Neural cell (in vitro differentiated cells): ENCODE measurements at regions not wholly inside any gene's neighbourhood (a gene's known extent, or its start where the extent isn't known, plus 50 kb on each side); places are given as distances from the start of the nearest gene placed in this dataset.

ENCODE experiments used
- H2AFZ ChIP-seq: fragments of 200-600, 300-800 bp; sonication (generic), shearing (Covaris generic); 2 replicates; pipeline ENCODE4 v1.6.0; 2014; ENCODE audit warnings: low read depth, mild to moderate bottlenecking, antibody characterized with exemption, low read length, moderate library complexity
- H3F3A ChIP-seq: fragments of 200-600 bp; shearing (Covaris generic); 2 replicates; pipeline ENCODE4 v1.6.1; 2016; ENCODE audit warnings: mild to moderate bottlenecking, moderate library complexity, mixed read lengths, antibody characterized with exemption, low read length; ENCODE audit not compliant: insufficient read depth, poor library complexity, severe bottlenecking
- H3K27ac ChIP-seq: fragments of 200-600, 300-800 bp; sonication (generic), shearing (Covaris generic); 2 replicates; pipeline ENCODE4 v1.5.1; 2014; ENCODE audit warnings: mild to moderate bottlenecking, low read length, moderate library complexity
- H3K27me3 ChIP-seq: fragments of 300-800, 200-600 bp; sonication (generic), shearing (Covaris generic); 2 replicates; pipeline ENCODE4 v1.6.0; 2014; ENCODE audit warnings: mild to moderate bottlenecking, low read depth, low read length, moderate library complexity; ENCODE audit not compliant: insufficient read depth
- H3K36me3 ChIP-seq: fragments of 300-800, 200-600 bp; sonication (generic), shearing (Covaris generic); 2 replicates; pipeline ENCODE4 v1.5.1; 2014; ENCODE audit warnings: mild to moderate bottlenecking, antibody characterized with exemption, low read length, moderate library complexity; ENCODE audit not compliant: insufficient read depth
- H3K4me2 ChIP-seq: fragments of 300-800, 200-600 bp; sonication (generic), shearing (Covaris generic); 2 replicates; pipeline ENCODE4 v1.6.0; 2014; ENCODE audit warnings: mild to moderate bottlenecking, low read length
- H3K4me3 ChIP-seq: fragments of 300-800, 200-600 bp; sonication (generic), shearing (Covaris generic); 2 replicates; pipeline ENCODE4 v1.5.1; 2014; ENCODE audit warnings: mild to moderate bottlenecking, low read length, moderate library complexity
- H3K79me2 ChIP-seq: fragments of 200-600 bp; shearing (Covaris generic); replicated peaks from 2 replicates; pipeline ENCODE4 v1.6.0; 2014; ENCODE audit warnings: mild to moderate bottlenecking, low read length, moderate library complexity; ENCODE audit not compliant: insufficient read depth
- H3K9ac ChIP-seq: fragments of 300-800, 200-600 bp; sonication (generic), shearing (Covaris generic); 2 replicates; pipeline ENCODE4 v1.6.1; 2016; ENCODE audit warnings: mild to moderate bottlenecking, low read length, mixed read lengths
- H3K9me2 ChIP-seq: fragments of 200-600 bp; shearing (Covaris generic); 2 replicates; pipeline ENCODE4 v1.6.1; 2016; ENCODE audit warnings: mild to moderate bottlenecking, low read length, mixed read lengths; ENCODE audit not compliant: insufficient read depth
- H3K9me3 ChIP-seq: fragments of 200-600, 300-800 bp; sonication (generic), shearing (Covaris generic); 2 replicates; pipeline ENCODE4 v1.6.1; 2016; ENCODE audit warnings: mild to moderate bottlenecking, mixed run types, low read length, moderate library complexity, mixed read lengths
- H4K20me1 ChIP-seq: fragments of 200-600 bp; shearing (Covaris generic); 2 replicates; pipeline ENCODE4 v1.6.1; 2016; ENCODE audit warnings: mild to moderate bottlenecking, mixed run types; ENCODE audit not compliant: insufficient read depth
- EP300 ChIP-seq: fragments of 450-650 bp; conservative IDR thresholded peaks from 2 replicates; pipeline ENCODE4 v1.6.1; 2014; ENCODE audit warnings: antibody characterized with exemption, mild to moderate bottlenecking, moderate library complexity; ENCODE audit not compliant: poor library complexity, severe bottlenecking
- EZH2 ChIP-seq: fragments of 200-600, 300-800 bp; shearing (Covaris generic), sonication (generic); IDR thresholded peaks from 2 replicates; pipeline ENCODE4 v1.6.1; 2014; ENCODE audit warnings: antibody characterized with exemption, low read length, borderline replicate concordance, mild to moderate bottlenecking; ENCODE audit not compliant: insufficient read depth, poor library complexity, severe bottlenecking
- MXI1 ChIP-seq: fragments of 450-650 bp; conservative IDR thresholded peaks from 2 replicates; pipeline ENCODE4 v1.6.1; 2014; ENCODE audit warnings: antibody characterized with exemption, mild to moderate bottlenecking; ENCODE audit not compliant: poor library complexity, severe bottlenecking
- POLR2AphosphoS5 ChIP-seq: IDR thresholded peaks from 2 replicates; pipeline ENCODE4 v1.6.1; 2012
- RAD21 ChIP-seq: fragments of 450-650 bp; conservative IDR thresholded peaks from 2 replicates; pipeline ENCODE4 v1.6.1; 2014; ENCODE audit warnings: antibody characterized with exemption, mild to moderate bottlenecking, moderate library complexity
- REST ChIP-seq: IDR thresholded peaks from 2 replicates; pipeline ENCODE4 v1.6.1; 2012; ENCODE audit warnings: borderline replicate concordance
- SMC3 ChIP-seq: fragments of 450-650 bp; conservative IDR thresholded peaks from 2 replicates; pipeline ENCODE4 v1.6.1; 2014; ENCODE audit warnings: antibody characterized with exemption, mild to moderate bottlenecking, moderate library complexity; ENCODE audit not compliant: poor library complexity
- TAF1 ChIP-seq: IDR thresholded peaks from 2 replicates; pipeline ENCODE4 v1.6.1; 2012; ENCODE audit warnings: low read depth
- TF ChIP-seq, protein P1 (sequence below): fragments of 450-650 bp; IDR thresholded peaks from 2 replicates; pipeline ENCODE4 v1.5.1; 2014; ENCODE audit warnings: antibody characterized with exemption, mild to moderate bottlenecking, moderate library complexity; ENCODE audit not compliant: poor library complexity, severe bottlenecking

DNA sequence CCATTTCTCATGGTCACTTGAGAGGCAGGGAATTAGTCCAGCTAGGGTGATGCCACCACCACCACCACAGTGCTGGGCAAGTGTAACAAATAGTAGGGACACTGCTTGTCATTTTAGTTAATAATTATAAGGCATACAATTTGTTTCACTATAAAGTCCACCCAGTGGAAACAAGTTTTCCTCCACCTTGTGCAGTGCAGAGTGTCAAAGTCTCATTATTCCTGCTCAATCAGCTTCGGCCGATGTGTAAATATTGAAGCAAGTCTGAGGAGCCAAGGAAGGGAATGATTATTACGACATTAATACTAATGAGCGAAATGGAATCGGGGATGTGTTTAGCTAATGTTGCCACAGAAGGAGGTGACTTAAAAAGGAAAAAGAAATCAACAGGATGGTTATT, 340.4 kb downstream of the NKX6-1 start:
- Histone ChIP-seq H3F3A (no peaks in the 10 kb centered on the region), H3K27ac (no peak overlapping the region)
- no peak for TF ChIP-seq REST
- TF ChIP-seq POLR2AphosphoS5: no peak
- TF ChIP-seq EP300: no peak
- TF ChIP-seq TAF1: no peak
- no peak for TF ChIP-seq SMC3
- no peak for TF ChIP-seq MXI1
- TF ChIP-seq, protein P1, sequence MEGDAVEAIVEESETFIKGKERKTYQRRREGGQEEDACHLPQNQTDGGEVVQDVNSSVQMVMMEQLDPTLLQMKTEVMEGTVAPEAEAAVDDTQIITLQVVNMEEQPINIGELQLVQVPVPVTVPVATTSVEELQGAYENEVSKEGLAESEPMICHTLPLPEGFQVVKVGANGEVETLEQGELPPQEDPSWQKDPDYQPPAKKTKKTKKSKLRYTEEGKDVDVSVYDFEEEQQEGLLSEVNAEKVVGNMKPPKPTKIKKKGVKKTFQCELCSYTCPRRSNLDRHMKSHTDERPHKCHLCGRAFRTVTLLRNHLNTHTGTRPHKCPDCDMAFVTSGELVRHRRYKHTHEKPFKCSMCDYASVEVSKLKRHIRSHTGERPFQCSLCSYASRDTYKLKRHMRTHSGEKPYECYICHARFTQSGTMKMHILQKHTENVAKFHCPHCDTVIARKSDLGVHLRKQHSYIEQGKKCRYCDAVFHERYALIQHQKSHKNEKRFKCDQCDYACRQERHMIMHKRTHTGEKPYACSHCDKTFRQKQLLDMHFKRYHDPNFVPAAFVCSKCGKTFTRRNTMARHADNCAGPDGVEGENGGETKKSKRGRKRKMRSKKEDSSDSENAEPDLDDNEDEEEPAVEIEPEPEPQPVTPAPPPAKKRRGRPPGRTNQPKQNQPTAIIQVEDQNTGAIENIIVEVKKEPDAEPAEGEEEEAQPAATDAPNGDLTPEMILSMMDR: no peak
- TF ChIP-seq RAD21: no peak
- TF ChIP-seq EZH2: no peak

GRCh38 chr4:84151574-84151973, 347.5 kb downstream of the NKX6-1 start:
- no peaks in the 10 kb centered on the region for H3K36me3 ChIP-seq
- TF ChIP-seq, protein P1: no peak
- TF ChIP-seq EP300 (no peak), EZH2 (no peak), REST (no peak), MXI1 (no peak), POLR2AphosphoS5 (no peak), SMC3 (no peak), TAF1 (no peak), RAD21 (no peak)
- no peaks in the 10 kb centered on the region for H3K27me3 ChIP-seq
- H3K9me2 ChIP-seq: no peaks in the 10 kb centered on the region
- H3K9ac ChIP-seq: no peak overlapping the region
- no peak overlapping the region for H3K4me3 ChIP-seq
- no peaks in the 10 kb centered on the region for H3K9me3 ChIP-seq
- no peaks in the 10 kb centered on the region for H3K79me2 ChIP-seq
- no peaks in the 10 kb centered on the region for H4K20me1 ChIP-seq
- H3K4me2 ChIP-seq: no peak overlapping the region
- no peak overlapping the region for H2AFZ ChIP-seq
- no peaks in the 10 kb centered on the region for H3F3A ChIP-seq
- no peak overlapping the region for H3K27ac ChIP-seq

More for the DNA sequence above, 340.4 kb downstream of the NKX6-1 start:
- Histone ChIP-seq H3K9me3 (no peaks in the 10 kb centered on the region), H3K79me2 (no peaks in the 10 kb centered on the region), H3K9me2 (no peaks in the 10 kb centered on the region), H3K27me3 (no peaks in the 10 kb centered on the region), H3K4me3 (no peak overlapping the region), H4K20me1 (no peaks in the 10 kb centered on the region), H3K36me3 (no peaks in the 10 kb centered on the region), H3K4me2 (no peak overlapping the region), H2AFZ (no peak overlapping the region), H3K9ac (no peak overlapping the region)
